Bronchial epithelial cell (primary cell): ENCODE measurements at regions not wholly inside any gene's neighbourhood (a gene's known extent, or its start where the extent isn't known, plus 50 kb on each side); places are given as distances from the start of the nearest gene placed in this dataset.

ENCODE experiments used
- DNase-seq: peaks from one replicate; pipeline ENCODE4 v3.0.0-alpha.2; 2010; ENCODE audit warnings: low read depth
- FAIRE-seq: peaks from 2 replicates; lab custom pipeline; 2011; peaks lifted over from hg19 to GRCh38; lab: Jason Lieb, UNC
- H3K27me3 ChIP-seq: 2 replicates; pipeline ENCODE4 v1.5.1; 2011; ENCODE audit warnings: low read length; ENCODE audit not compliant: control insufficient read depth, insufficient read depth
- H3K36me3 ChIP-seq: 2 replicates; pipeline ENCODE4 v1.5.1; 2011; ENCODE audit warnings: low read length; ENCODE audit not compliant: control insufficient read depth, insufficient read depth
- H3K4me3 ChIP-seq: 2 replicates; pipeline ENCODE4 v1.5.1; 2011; ENCODE audit warnings: mild to moderate bottlenecking, low read depth, low read length, control low read depth
- TF ChIP-seq, protein P1 (sequence below): IDR thresholded peaks from 2 replicates; pipeline ENCODE4 v1.5.1; 2011; ENCODE audit warnings: mild to moderate bottlenecking, moderate library complexity, low read length, control low read depth, inconsistent platforms; ENCODE audit not compliant: insufficient read depth, severe bottlenecking

DNA sequence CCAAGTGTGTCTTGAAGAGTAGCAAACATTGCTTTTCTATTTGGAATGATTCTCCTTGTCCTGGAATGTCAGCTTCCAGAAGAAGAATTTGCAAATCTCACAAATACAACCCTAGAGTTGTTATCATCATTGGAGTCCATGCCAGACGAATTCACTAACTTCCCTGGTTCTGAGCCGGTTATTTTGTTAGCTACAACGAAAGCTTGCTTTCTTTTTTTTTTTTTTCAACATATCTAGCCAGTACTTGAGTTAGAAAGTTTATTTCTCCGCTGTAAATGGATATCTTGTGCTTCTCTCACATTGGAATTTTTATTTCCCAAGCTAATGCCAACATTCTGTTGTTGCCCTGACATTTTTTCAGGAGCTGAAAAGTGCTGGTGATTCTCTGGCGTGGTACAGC is 138.1 kb upstream of the POM121L12 start:
- FAIRE-seq: no peak
- Histone ChIP-seq H3K27me3 (no peaks in the 10 kb centered on the region), H3K36me3 (no peaks in the 10 kb centered on the region), H3K4me3 (no peak overlapping the region)
- no peak for DNase-seq
- TF ChIP-seq, protein P1, sequence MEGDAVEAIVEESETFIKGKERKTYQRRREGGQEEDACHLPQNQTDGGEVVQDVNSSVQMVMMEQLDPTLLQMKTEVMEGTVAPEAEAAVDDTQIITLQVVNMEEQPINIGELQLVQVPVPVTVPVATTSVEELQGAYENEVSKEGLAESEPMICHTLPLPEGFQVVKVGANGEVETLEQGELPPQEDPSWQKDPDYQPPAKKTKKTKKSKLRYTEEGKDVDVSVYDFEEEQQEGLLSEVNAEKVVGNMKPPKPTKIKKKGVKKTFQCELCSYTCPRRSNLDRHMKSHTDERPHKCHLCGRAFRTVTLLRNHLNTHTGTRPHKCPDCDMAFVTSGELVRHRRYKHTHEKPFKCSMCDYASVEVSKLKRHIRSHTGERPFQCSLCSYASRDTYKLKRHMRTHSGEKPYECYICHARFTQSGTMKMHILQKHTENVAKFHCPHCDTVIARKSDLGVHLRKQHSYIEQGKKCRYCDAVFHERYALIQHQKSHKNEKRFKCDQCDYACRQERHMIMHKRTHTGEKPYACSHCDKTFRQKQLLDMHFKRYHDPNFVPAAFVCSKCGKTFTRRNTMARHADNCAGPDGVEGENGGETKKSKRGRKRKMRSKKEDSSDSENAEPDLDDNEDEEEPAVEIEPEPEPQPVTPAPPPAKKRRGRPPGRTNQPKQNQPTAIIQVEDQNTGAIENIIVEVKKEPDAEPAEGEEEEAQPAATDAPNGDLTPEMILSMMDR: no peak

DNA sequence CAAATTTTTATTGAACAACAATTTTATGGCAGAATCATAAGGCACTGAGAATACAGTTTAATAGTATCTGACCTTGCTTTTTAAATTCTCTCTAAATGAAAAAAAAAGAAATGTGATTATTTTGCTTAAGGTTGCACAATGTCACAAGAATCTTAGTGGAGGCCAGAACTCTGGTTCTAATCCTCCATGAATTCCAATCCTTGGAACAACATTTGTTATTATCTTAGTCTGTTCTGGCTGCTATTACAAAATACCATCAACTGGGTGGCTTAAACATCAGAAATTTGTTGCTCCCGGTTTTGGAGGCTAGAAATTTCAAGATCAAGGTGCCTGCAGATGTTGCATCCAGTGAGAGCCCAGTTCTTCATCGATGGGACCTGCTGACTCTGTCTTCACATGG is 158.2 kb upstream of the POM121L12 start:
- Histone ChIP-seq H3K4me3 (no peak overlapping the region), H3K36me3 (no peaks in the 10 kb centered on the region), H3K27me3 (no peaks in the 10 kb centered on the region)
- DNase-seq (no peak), FAIRE-seq (no peak)
- TF ChIP-seq, protein P1: no peak

DNA sequence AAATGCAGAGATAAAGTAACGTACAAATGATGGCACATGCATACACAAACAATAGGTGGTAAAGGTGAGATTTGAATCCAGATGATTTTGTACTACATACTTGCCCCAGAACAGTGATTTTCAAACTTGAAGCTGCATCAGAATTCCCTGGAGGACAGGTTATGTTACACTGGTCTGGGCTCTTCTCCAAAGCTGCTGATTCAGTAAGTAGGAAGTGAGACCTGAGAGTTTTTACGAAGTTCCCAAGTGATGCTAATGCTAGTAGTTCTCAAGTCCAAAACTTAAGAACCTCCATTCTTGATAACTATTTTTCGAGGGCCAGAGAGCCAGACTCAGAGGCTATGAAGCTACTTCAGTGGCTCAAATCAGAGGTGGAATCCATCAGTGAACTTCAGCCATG is 159.0 kb upstream of the POM121L12 start:
- DNase-seq (no peak), FAIRE-seq (no peak)
- no peak overlapping the region for H3K4me3 ChIP-seq
- TF ChIP-seq, protein P1: no peak
- H3K36me3 ChIP-seq: no peaks in the 10 kb centered on the region
- H3K27me3 ChIP-seq: no peaks in the 10 kb centered on the region

DNA sequence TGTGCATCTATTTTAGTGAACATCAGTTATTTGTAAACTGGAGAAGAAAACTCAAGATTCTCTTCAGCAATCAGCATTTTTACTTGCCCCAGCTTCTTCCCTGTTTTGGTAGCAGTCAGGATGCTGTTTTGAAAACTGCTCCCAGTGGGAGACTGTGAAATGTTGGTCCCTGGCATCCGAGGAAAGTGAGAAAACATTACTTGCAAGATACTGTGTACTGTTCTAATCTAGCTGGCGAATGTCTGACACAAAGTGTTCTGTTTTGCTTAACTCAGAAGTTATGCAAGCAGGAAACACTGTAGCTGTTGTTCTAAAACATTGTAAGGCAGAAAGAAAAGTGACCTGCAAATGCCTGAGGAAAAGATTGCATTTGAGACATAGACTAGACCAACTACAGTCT is 171.8 kb upstream of the POM121L12 start:
- Histone ChIP-seq H3K36me3 (no peaks in the 10 kb centered on the region), H3K27me3 (no peaks in the 10 kb centered on the region), H3K4me3 (no peak overlapping the region)
- DNase-seq (no peak), FAIRE-seq (no peak)
- TF ChIP-seq, protein P1: no peak

DNA sequence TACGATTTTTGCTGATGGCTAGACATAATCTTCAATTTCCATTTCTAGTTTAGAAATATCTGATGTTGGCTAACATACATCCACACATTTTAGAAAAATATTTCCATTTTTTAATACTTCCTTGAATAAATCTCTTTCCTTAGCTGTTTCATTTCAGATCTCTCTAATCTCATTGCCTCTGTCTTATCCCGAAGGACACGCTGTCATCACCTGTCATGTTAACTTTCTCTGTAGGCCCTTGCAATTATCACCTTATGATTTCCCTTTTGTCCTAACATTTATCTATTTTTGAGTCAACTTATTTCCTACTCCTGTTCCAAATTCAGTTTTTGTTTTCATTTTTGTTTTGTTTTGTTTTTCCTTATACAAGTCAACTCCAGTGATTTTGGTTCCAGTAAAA is 173.1 kb upstream of the POM121L12 start:
- no peak overlapping the region for H3K4me3 ChIP-seq
- TF ChIP-seq, protein P1: no peak
- FAIRE-seq (no peak), DNase-seq (no peak)
- no peaks in the 10 kb centered on the region for H3K27me3 ChIP-seq
- no peaks in the 10 kb centered on the region for H3K36me3 ChIP-seq

DNA sequence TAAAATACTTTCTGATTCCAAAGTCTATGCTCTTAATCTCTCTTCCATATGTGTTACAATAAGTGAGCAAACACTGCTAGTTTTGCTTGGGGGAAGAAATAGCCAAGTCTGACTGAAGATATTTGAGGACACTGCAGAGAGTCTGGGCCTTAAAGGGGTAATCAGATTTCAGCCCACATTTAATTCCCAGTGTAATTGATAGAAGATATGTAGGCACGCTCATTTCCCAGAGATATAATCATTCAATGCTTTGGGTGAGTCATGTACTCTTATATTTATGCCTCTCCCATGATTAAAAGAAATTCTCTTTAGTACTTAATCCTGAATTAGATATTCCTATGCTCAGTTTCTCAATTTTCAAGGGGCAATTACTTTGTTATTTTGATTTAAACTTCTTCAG is 178.1 kb upstream of the POM121L12 start:
- TF ChIP-seq, protein P1: no peak

More for the DNA sequence above, 178.1 kb upstream of the POM121L12 start:
- H3K4me3 ChIP-seq: no peak overlapping the region
- H3K27me3 ChIP-seq: no peaks in the 10 kb centered on the region
- no peak for DNase-seq
- H3K36me3 ChIP-seq: no peaks in the 10 kb centered on the region
- FAIRE-seq: no peak
